OCI-M1 (cell line): ENCODE measurements at regions not wholly inside any gene's neighbourhood (a gene's known extent, or its start where the extent isn't known, plus 50 kb on each side); places are given as distances from the start of the nearest gene placed in this dataset.

Source experiments
- DNase-seq: peaks from one replicate; lab custom pipeline; 2025; lab: John Stamatoyannopoulos, UW

DNA sequence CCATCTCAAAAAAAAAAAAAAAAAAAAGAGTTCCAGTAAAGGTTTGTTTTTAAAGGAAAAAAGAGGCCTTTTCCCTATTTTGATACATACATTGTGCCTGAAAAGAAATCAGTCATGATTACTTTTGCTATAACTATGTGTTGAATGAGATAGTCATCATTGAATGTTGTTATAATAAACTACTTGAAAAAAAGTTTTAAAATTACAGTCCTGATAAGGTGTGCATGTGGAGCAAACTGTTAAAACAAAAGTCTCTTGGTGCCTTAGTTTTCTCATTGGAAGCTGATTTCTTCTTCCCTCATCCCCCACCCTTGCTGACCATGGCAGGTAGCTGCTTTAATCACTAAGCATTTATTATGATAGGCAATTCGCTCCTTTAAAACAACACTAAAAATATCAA, 172.3 kb upstream of the TBCA start:
- DNase-seq: no peak

DNA sequence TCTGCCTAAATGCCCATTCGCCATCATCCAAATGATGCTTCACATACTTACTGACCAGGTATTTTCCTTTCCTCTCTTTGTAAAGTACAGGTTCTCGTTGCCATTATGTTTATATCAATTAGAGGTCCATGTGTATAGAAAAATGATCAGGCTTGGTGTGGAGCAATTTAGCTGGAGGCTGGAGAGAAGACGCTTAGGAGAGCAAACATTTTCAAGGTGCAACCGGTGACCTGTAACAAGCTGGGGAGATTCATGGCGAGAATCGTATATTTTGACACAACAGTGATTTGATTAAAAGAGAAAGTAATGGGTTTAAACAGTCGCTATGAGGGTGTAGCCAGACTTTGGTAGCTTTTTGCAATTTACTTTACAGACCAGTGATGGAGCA, 170.9 kb upstream of the TBCA start:
- no peak for DNase-seq

DNA sequence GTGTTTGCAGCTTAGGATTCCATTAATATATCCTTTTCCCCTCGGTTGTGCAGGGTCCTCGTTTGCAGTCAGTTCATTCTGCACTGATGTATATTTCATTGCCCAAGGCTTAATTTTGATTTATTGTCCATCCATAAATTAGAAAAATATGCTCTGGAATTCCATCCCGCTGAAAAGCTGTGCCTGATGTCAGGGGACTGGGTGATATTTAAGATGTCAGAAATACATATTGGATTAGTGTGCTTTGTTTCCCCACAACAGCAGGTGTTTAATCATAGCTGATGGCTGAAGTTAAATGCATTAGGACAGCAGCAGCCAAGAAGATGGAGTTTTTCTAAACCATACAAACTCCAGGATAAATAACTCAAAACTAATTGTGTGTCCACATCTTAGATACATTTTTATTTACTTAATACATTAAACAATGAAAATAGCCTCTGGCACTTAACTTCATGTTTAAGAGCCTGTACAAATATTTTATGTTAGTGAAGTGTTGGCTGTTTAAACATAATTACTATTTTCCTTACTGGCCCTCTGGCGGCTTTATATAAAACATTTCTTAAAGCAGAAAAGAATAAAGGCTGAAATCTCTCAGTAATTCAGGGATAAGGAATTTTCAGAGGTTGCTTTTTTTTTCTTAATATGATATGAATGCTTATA, 170.4 kb upstream of the TBCA start:
- DNase-seq: no peak

DNA sequence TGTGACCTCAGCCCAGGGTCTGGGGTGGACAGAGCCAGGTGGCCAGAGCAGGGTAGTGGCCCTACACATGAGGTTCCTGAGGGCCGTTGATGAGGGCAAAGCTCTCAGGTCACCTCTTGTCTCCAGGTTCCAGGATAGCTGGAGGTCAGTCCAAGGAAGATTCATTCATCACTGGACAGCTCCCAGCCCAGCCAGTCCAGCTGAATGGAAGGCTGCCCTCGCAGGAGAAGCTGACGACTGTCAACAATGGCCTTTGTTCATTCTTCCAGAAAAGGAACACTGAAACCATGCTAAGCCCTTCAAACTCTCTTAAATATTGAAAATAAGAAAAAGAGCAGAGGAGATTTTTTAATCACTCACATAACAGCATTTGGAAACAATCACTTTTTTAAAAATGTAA, 169.7 kb upstream of the TBCA start:
- no peak for DNase-seq

DNA sequence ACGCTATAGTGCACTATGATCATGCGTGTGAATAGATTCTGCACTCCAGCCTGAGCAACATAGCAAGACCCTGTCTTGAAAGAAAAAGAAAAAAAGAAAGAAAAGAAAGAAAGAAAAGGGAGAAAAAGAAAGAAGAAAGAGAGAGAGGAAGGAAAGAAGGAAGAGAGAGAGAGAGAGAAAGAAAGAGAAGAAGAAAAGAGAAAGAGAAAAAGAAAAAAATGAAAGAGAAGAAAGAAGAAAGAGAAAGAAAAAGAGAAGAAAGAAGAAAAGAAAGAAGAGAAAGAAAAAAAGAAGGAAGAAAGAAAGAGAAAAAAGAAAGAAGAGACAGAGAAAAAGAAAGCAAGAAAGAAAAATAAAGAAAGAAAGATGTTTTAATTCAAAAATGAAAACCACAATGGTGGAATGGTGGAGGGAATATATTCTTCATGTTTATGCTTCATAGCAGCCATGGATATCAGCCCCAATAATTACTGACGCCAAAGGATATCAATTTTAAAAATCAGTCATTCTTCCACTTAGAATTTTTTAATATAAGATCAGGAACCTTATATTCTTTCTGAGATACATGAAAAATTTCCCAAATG, 168.7 kb upstream of the TBCA start:
- no peak for DNase-seq

DNA sequence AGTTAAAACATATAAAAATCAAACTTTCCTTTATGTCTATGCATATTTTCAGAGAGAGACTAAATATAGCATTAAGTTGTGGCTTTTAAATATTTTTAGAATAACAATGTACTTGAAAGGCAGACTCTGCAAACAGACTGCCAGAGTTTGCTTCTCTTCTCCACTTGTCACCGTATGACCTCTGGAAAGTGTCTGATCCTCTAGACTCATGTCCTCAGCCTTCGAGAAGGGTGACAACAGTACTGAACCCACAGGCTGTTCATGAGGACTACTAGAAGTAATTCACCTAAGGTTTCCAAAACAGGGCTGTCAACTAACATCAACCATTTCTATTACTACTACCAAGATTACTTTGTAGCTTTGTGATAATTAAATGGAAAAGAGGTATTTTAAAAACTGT, 167.7 kb upstream of the TBCA start:
- DNase-seq: no peak

DNA sequence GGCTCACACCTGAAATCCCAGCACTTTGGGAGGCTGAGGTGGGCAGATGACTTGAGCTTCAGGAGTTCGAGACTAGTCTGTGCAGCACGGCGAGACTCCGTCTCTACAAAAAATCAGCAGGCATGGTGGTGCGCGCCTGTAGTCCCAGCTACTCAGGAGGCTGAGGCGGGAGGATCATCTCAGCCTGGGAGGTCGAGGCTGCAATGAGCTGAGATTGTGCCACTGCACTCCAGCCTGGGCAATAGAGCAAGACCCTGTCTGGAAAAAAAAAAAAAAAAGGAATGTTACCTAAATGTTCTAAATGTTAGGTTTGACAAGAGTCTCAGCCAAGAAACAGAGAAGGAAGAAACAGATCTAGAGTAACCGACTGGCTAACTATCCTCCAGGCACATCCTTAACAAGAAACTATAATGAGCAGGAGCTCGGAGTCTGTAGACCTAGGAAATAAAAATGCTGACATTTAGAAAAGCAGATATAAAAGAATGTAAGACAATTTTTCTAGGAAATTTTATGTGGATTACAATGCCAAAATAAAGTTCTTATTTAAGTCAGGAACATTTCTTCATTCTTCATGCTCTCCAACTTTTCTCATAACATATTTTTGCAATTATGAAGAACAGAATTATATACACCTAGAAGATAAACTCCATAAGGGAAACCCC, 166.6 kb upstream of the TBCA start:
- no peak for DNase-seq

DNA sequence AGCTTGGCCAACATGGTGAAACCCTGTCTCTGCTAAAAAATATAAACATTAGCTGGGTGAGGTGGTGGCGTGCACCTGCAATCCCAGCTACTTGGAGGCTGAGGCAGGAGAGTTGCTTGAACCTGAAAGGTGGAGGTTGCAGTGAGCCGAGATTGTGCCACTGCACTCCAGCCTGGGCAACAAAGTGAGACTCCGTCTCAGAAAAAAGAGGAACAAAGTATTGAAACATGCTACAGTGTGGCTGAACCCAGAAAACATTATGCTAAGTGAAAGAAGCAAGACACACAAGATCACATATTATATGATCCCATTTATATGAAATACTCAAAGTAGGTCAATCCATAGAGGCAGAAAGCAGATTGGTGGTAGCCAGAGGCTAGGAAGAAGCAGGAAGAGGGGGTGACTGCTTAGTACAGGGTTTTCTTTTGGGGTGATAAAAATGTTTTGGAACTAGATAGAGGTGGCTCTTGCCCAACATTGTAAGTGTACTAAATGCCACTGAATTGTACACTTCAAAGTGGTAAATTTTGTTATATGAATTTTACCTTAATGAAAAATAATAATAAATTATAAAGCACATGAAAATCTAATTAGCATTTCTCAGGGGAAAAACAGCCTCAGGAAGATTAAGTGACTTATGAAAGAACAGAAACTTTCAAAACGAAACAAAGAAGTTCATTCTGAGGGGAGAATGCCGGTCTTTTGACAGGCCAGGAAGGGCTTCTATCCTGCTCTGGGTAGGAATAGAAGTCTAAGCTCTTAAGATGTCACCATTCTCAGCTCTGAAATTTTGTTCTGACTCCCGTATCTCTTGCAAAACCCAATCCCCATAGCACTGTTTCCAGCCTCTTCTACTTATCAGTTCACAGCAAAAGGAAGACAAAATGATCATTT, 161.1 kb upstream of the TBCA start:
- DNase-seq: peak; percentile 78

DNA sequence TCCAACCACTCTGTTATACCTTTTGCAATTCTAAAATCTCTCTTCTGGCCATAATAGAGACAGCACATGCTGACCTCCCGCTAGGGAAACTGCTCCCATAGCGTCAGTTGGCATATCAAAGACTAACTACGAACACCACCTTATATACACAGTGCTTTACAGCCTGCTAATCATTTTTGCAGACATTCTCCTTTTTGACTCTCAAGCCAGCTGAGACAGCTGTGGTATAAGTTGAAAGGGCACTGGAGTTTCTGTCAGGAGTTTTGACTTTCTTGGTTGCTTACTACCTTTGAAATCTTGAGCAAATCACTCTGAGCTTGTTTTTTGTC, 160.2 kb upstream of the TBCA start:
- DNase-seq: peak; percentile 68

DNA sequence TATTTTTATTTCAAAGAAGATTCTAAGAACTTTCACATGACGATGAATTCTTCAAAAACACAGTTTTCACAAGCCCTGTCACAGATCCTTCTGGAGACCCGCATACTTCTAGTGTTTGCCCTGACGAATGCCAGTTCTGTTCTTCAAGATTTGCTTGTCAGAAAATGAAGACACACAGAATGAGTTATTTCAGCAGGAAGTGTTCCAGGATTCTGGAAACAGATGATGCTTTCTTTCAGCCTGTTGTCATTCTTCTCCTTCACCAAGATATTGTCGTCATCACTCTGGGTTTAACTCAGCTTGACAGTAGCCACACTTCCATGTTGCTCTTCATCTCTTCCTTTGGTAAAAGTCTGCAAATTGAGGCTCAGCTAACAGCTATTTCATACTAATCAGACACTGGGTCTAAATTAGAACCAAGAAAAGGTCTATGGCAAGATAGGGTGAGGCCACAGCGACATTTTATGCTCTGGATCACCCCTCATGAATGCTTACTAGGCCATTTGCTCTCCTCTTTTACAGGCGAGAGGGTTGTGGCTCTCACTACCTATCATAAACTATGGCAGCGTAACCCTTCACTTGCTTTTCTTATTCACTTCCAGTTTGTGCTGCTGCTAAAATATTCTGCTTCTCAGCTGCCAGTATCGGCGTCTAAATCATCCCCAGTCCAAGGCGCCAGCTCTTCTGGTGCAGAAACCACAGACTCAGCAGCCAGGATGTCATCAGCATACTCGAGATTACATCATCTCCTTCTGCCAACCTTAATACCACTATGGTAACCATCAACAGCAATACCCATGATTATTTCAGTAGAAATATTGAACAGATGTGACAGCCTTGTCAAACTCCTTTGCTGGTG, 159.6 kb upstream of the TBCA start:
- peak; percentile 91 for DNase-seq

DNA sequence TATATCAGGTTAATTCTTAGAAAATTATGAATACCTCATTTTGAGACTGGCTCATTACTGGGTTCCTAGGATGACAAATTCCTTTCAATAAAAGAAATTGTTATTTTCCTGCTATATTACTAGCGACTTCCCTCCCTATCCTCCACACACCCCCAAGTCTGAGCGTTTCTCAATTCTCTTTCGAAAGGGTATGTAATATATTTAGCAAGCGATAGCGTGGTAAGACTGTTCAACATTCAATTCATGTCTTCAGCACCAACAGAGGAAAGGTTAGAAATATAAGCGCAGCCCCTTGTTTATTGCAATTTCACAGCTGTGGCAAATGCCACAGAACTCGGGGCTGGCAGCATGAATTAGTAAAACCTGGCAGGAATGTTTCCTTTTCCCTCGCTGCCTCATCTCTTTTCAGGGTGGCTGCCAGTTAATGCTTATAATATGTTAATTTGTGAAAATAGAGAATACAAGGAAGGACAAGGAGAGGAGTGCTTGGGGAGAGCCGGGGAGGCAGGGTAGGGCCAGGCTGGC, 152.7 kb upstream of the TBCA start:
- no peak for DNase-seq

DNA sequence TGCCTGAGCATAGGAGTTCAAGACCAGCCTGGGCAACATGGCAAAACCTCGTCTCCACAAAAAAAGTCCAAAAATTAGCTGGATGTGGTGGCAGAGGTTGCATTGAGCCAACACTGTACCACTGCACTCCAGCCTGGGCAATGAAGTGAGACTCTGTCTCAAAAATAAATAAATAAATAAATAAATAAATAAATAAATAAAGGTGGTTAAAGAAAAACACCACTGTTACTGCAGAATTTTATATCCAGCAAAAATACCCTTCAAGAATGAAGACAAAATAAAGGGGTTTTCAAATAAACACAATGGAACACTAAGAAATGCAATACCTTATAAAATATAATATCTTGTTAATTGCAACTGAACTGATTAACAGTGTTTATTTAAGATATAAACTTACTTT, 150.2 kb upstream of the TBCA start:
- DNase-seq: no peak

DNA sequence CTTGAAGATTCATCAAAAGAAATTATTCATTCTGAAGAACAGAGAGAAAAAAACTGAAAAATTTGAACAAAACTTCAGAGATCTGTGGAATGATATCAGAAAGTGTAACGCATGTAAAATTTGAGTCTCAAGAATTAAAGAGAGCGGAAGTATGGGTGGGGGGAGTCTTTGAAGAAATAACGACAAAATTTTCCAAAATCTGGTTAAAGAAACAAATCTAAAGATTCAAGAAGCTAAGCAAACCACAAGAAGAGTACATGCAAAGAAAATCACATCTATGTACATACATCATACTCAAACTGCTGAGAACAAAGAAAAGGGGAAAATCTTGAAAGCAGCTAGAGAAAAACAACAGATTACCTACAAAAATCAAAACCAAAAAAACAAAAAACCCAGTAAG, 149.4 kb upstream of the TBCA start:
- no peak for DNase-seq

DNA sequence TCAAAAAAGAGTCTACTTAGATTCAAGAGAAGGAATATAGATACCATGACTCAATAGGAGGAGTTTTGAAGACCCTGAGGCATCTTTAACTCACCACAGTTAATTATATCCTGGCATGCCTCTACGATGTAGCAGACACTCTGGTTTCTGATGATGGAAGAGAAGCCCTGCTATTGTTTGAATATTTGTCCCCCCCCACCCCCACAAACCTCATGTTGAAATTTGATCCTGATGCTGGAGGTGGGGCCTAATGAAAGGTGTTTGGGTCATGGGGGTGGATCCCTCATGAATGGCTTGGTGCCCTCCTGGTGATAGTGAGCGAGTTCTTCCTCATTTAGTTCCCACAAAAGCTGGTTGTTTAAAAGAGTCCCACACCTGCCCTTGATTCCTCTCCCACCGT, 147.9 kb upstream of the TBCA start:
- peak; percentile 29 for DNase-seq

DNA sequence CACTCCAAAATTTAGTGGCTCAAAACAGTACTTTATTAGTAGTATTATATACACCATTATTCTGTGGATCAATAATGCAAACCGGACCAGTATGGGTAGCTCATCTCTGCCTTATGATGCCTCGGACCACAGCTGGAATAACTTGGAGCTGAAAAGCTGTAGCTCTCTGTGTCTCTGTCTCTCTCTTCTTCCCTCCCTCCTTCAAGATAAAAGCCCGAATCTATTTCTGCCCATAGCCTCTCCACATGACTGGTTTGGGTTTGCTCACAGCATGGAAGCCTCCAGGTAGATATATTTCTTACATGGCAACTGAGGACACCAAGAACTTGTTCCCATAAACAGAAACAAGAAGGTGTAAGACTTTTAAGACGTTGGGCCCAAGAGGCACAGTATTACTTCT, 147.5 kb upstream of the TBCA start:
- DNase-seq: no peak

DNA sequence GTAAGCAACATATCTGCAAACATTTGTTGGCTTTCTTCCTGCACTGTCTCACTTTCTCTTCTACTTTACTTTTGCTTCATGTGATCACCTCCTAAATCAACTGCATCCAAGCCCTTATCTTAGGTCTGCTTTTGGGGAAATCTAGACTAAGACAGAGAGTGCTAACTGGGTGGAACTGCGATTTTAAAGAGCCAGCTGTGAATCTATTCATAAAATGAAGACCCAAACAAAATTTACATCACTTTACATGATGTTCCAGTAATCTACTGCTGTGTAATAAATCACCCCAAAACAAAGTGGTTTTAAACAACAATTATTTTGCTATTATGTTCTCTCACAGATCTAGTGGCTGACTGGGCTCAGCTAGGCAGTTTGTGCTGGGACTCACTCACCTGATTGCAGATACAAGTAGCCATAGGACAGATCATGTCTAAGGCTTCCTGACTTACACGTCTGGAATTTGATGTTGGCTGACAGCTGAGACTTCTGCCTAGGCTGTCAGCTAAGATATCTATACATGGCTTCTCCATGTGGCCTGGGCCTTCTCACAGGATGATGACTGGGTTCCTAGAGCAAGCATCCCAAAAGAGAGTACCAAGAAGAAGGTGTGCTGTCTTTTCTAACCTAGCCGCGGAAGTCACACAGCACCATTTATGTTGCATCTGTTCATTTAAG, 145.1 kb upstream of the TBCA start:
- peak; percentile 33 for DNase-seq

DNA sequence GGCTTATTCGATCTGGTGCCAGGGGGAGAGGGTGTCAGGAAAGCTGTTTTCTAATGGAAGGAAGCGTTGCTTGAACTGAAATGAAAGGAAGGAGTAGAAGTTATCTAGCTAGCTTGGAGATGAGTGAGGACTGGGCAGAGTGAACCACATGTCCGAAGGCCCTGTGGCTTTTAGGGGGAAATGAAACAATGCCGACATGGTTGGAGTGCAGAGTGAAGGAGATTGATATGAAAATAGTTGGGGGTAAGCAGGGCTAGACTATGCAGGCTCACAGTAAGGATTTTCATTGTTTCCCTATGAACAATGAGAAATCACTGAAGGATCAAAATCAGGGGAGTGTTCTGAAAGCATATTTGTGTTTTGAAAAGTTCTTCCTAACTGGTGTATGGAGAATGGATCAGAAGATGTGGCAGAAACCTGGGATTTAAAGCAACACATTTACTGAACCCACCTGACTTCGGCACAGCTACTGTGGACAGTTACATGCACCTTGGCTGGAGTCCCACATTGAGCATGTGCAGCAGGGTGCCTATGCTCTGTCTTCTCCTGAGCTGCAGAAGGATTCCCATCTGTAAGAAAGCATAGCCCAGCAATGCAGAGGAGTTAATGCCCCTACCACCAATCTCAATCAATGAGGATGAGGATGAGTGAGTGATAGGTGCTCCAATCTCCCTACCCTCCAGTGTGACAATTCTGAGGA, 144.4 kb upstream of the TBCA start:
- DNase-seq: peak; percentile 20

DNA sequence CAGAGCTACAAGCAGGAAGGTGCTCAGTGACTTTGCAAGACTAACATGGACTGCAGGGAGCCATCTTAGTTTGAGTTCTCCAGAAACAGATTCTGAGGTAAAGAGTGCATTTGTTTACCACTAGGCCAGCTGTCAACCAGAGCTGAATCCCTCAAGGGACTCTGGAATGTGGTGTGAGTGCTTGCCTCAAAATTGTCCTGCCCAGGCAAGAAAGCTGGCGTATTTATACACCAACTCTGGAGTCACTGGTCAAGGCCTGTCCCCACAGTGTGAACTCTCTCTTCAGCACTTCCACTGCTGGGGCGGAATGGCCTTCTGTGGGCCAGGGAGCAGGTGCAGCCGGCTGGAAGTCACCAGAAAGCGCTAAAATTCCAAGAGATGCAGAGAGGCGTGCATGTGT, 139.2 kb upstream of the TBCA start:
- DNase-seq: no peak

DNA sequence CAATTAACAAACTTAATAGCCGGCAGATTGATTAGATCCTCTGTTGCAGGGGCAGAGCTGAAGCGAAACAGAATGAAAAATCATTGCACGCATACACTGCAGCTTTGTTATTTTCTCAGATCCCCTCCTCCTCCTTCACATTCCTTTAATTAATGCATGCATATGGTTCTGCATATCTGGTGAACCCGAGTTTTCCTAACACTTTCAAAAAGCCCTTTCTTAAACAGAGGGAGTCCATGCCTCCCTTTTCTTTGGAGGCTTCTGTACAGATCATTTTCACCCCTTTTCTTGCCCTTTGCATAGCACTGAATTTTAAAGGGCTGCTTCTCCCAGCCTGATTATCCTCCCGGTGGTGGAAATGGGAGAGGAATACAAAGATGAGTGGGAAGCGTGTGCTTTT, 136.6 kb upstream of the TBCA start:
- no peak for DNase-seq

DNA sequence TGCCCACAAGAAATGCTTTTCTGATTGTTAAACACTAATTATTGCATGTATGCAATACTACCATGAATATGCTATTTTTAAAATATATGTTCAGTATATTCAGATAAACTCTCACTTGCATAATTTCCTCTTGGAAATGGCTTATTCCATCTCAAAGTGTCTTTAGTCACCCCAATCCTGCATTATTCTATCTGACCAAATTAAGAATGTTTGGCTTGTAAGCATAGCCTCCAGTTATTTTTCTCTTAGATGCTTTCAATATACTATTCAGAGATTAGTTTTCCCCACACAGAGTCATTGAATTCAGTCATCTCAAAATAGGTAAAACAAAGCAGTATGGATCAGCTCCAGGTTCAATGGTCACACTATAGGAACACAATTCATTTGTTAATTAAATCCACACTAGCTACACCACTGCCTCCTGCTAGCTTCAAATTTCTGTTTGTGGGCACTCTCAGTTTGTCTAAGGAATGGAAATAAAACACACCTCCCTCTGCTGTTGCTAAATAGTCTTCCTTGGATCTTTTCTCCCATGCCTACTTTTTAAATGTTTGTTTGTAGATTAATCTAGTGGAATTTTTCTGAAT, 134.6 kb upstream of the TBCA start:
- no peak for DNase-seq
